H9 (cell line): ENCODE measurements at regions not wholly inside any gene's neighbourhood (a gene's known extent, or its start where the extent isn't known, plus 50 kb on each side); places are given as distances from the start of the nearest gene placed in this dataset.

ENCODE experiments used
- DNase-seq: peaks from one replicate; pipeline ENCODE4 v3.0.0-alpha.2; 2017
- H2AFZ ChIP-seq: one replicate; pipeline ENCODE4 v1.6.1; 2013; ENCODE audit warnings: mild to moderate bottlenecking, low read length, control low read depth, moderate library complexity
- H2AK5ac ChIP-seq: 2 replicates; pipeline ENCODE4 v1.6.1; 2013; ENCODE audit warnings: low read length, control low read depth, mixed read lengths; ENCODE audit not compliant: insufficient read length
- H2BK120ac ChIP-seq: one replicate; pipeline ENCODE4 v1.6.1; 2013; ENCODE audit warnings: low read depth, mild to moderate bottlenecking, low read length, control low read depth, inconsistent platforms; ENCODE audit not compliant: poor library complexity, severe bottlenecking
- H2BK12ac ChIP-seq: 2 replicates; pipeline ENCODE4 v1.6.1; 2013; ENCODE audit warnings: low read length, control low read depth, mixed read lengths, low read depth; ENCODE audit not compliant: insufficient read length
- H2BK15ac ChIP-seq: 2 replicates; pipeline ENCODE4 v1.6.1; 2013; ENCODE audit warnings: low read depth, low read length, control low read depth
- H2BK20ac ChIP-seq: one replicate; pipeline ENCODE4 v1.6.1; 2013; ENCODE audit warnings: low read depth, mild to moderate bottlenecking, low read length, control low read depth, inconsistent platforms; ENCODE audit not compliant: poor library complexity, severe bottlenecking
- H2BK5ac ChIP-seq: 2 replicates; pipeline ENCODE4 v1.6.1; 2013; ENCODE audit warnings: low read length, control low read depth, mixed read lengths; ENCODE audit not compliant: insufficient read length
- H3K14ac ChIP-seq: 2 replicates; pipeline ENCODE4 v1.6.1; 2013; ENCODE audit warnings: low read length, control low read depth; ENCODE audit not compliant: insufficient read depth
- H3K18ac ChIP-seq: 2 replicates; pipeline ENCODE4 v1.6.1; 2013; ENCODE audit warnings: low read depth, mild to moderate bottlenecking, mixed read lengths, low read length, control low read depth; ENCODE audit not compliant: insufficient read length
- H3K23ac ChIP-seq: 2 replicates; pipeline ENCODE4 v1.6.1; 2013; ENCODE audit warnings: low read length, control low read depth, mixed read lengths, low read depth; ENCODE audit not compliant: insufficient read length
- H3K23me2 ChIP-seq: 2 replicates; pipeline ENCODE4 v1.6.1; 2013; ENCODE audit warnings: low read depth, mild to moderate bottlenecking, mixed read lengths, low read length, control low read depth; ENCODE audit not compliant: insufficient read length, poor library complexity, severe bottlenecking
- H3K27ac ChIP-seq: 2 replicates; pipeline ENCODE4 v1.5.1; 2013; ENCODE audit warnings: low read length, control low read depth, mixed read lengths, low read depth; ENCODE audit not compliant: insufficient read length
- H3K27me3 ChIP-seq: 2 replicates; pipeline ENCODE4 v1.6.1; 2013; ENCODE audit warnings: low read length, control low read depth, inconsistent platforms; ENCODE audit not compliant: insufficient read depth
- H3K4ac ChIP-seq: 2 replicates; pipeline ENCODE4 v1.6.1; 2013; ENCODE audit warnings: low read depth, mild to moderate bottlenecking, control low read depth, inconsistent platforms, low read length, moderate library complexity
- H3K4me1 ChIP-seq: 2 replicates; pipeline ENCODE4 v1.6.1; 2013; ENCODE audit warnings: low read length, control low read depth, inconsistent platforms; ENCODE audit not compliant: insufficient read depth
- H3K4me2 ChIP-seq: 2 replicates; pipeline ENCODE4 v1.6.1; 2013; ENCODE audit warnings: low read length, control low read depth, mixed read lengths; ENCODE audit not compliant: insufficient read length, insufficient read depth
- H3K56ac ChIP-seq: 2 replicates; pipeline ENCODE4 v1.6.1; 2013; ENCODE audit warnings: low read depth, mild to moderate bottlenecking, mixed read lengths, low read length, control low read depth; ENCODE audit not compliant: insufficient read length
- H3K79me1 ChIP-seq: 2 replicates; pipeline ENCODE4 v1.6.1; 2013; ENCODE audit warnings: low read depth, mild to moderate bottlenecking, moderate library complexity, low read length, control low read depth, inconsistent platforms; ENCODE audit not compliant: insufficient read depth, poor library complexity, severe bottlenecking
- H3K79me2 ChIP-seq: 2 replicates; pipeline ENCODE4 v1.6.1; 2013; ENCODE audit warnings: low read length, control low read depth, inconsistent platforms; ENCODE audit not compliant: insufficient read depth
- H3K9ac ChIP-seq: 2 replicates; pipeline ENCODE4 v1.6.1; 2013; ENCODE audit warnings: low read length, control low read depth, mixed read lengths; ENCODE audit not compliant: insufficient read length; ENCODE audit errors: extremely low read depth
- H3K9me3 ChIP-seq: one replicate; pipeline ENCODE4 v1.6.1; 2013; ENCODE audit warnings: low read depth, low read length, inconsistent platforms; ENCODE audit not compliant: control insufficient read depth
- H3T11ph ChIP-seq: one replicate; pipeline ENCODE4 v1.6.1; 2013; ENCODE audit warnings: mild to moderate bottlenecking, low read length, control low read depth, inconsistent platforms
- H4K20me1 ChIP-seq: one replicate; pipeline ENCODE4 v1.6.1; 2013; ENCODE audit not compliant: control insufficient read depth, insufficient read length, insufficient read depth
- H4K5ac ChIP-seq: 2 replicates; pipeline ENCODE4 v1.6.1; 2013; ENCODE audit warnings: low read depth, mild to moderate bottlenecking, mixed read lengths, low read length, control low read depth; ENCODE audit not compliant: insufficient read length
- H4K8ac ChIP-seq: replicated peaks from 2 replicates; pipeline ENCODE4 v1.6.1; 2013; ENCODE audit warnings: low read length, control low read depth, mixed read lengths, low read depth; ENCODE audit not compliant: insufficient read length
- H4K91ac ChIP-seq: 2 replicates; pipeline ENCODE4 v1.6.1; 2013; ENCODE audit warnings: low read depth, mild to moderate bottlenecking, moderate library complexity, mixed read lengths, low read length, control low read depth; ENCODE audit not compliant: insufficient read length
- H3K27ac Mint-ChIP-seq, 3 experiments: 2 replicates in 2 of 3; 3 replicates in 1 of 3; pipeline ENCODE4 v1.8.0; 2020 to 2021; ENCODE audit warnings: mixed read lengths in 3 of 3, mild to moderate bottlenecking in 1 of 3, moderate library complexity in 1 of 3
- H3K27me3 Mint-ChIP-seq: 2 replicates; pipeline ENCODE4 v1.8.0; 2021; ENCODE audit warnings: low read depth, mild to moderate bottlenecking, moderate library complexity, mixed read lengths
- H3K36me3 Mint-ChIP-seq, 3 experiments: 2 replicates in 2 of 3; 3 replicates in 1 of 3; pipeline ENCODE4 v1.8.0; 2020 to 2021; ENCODE audit warnings: low read depth in 3 of 3, mixed read lengths in 3 of 3; ENCODE audit not compliant: insufficient read depth in 1 of 3
- H3K4me1 Mint-ChIP-seq, 2 experiments: 2 replicates each; pipeline ENCODE4 v1.8.0; 2020; ENCODE audit warnings: mixed read lengths in 2 of 2
- H3K4me3 Mint-ChIP-seq, 2 experiments: 2 replicates in 1 of 2; 3 replicates in 1 of 2; pipeline ENCODE4 v1.8.0; 2020 to 2021; ENCODE audit warnings: mild to moderate bottlenecking in 2 of 2, mixed read lengths in 2 of 2, moderate library complexity in 1 of 2
- H3K9me3 Mint-ChIP-seq, 2 experiments: 2 replicates in 1 of 2; 3 replicates in 1 of 2; pipeline ENCODE4 v1.8.0; 2020; ENCODE audit warnings: mild to moderate bottlenecking in 2 of 2, mixed read lengths in 2 of 2, moderate library complexity in 1 of 2
- WGBS: extraction: QIAGEN DNeasy Blood & Tissue Kit; methylation state at CpG from one replicate; pipeline ENCODE4 v1.1.7; 2013; ENCODE audit warnings: missing lambda C conversion rate, low lambda C conversion rate, mixed read lengths; ENCODE audit not compliant: insufficient read length; ENCODE audit errors: extremely low coverage; 5-methylcytosine and 5-hydroxymethylcytosine counted together
- TF ChIP-seq, protein P1 (sequence below): fragments of 200-600 bp; sonication (generic); conservative IDR thresholded peaks from 3 replicates; pipeline ENCODE4 v1.8.0; 2021; ENCODE audit warnings: antibody characterized with exemption, mild to moderate bottlenecking

DNA sequence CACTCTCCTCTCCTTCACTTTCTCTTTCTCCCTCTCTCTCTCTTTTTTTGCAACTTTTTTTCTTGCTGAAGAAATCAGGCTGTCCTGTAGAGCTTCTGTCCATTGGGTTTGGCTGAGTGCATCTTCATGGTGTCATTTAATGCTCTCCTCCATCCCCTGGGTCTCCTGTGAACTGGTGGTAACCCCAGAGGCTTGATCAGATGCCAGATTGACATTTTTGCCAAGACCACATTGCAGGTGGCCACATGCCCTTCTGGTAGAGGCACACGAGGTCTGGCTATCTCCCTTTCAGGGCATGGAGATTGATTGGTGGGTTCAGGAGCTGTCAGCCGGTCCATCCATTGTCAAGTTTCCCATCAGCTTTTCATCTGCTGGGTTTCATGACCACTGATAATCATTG lies 188.3 kb upstream of the MYL2 start:
- H3K9me3 Mint-ChIP-seq, result no peaks in the 10 kb centered on the region; a peak in 1 of 5 replicates
- Histone ChIP-seq H3K27ac (no peak overlapping the region), H3K14ac (no peak overlapping the region), H2BK20ac (no peak overlapping the region), H3K9me3 (no peaks in the 10 kb centered on the region), H3K79me1 (no peaks in the 10 kb centered on the region), H2AK5ac (no peak overlapping the region), H3K27me3 (no peaks in the 10 kb centered on the region), H3K56ac (no peak overlapping the region), H2BK5ac (no peak overlapping the region), H4K20me1 (no peaks in the 10 kb centered on the region), H2BK12ac (no peak overlapping the region), H3K23me2 (no peaks in the 10 kb centered on the region), H2AFZ (no peak overlapping the region), H3T11ph (no peak overlapping the region), H2BK120ac (no peak overlapping the region), H4K5ac (no peak overlapping the region), H3K18ac (no peak overlapping the region), H3K9ac (no peak overlapping the region), H4K8ac (no peak overlapping the region), H3K79me2 (no peaks in the 10 kb centered on the region), H3K4ac (no peak overlapping the region), H2BK15ac (no peak overlapping the region), H3K23ac (no peak overlapping the region), H3K4me2 (no peak overlapping the region), H3K4me1 (no peaks in the 10 kb centered on the region), H4K91ac (no peak overlapping the region)
- H3K27ac Mint-ChIP-seq, result no peak overlapping the region
- DNase-seq, result no peak
- no peak overlapping the region for H3K4me3 Mint-ChIP-seq
- H3K36me3 Mint-ChIP-seq, result peaks cover 0 to 6% (median 3%) of the 10 kb centered on the region in 3 experiments; a peak in 1 of 7 replicates
- no peaks in the 10 kb centered on the region; the same call in 1 of the 2 replicates for H3K27me3 Mint-ChIP-seq
- TF ChIP-seq, protein P1, sequence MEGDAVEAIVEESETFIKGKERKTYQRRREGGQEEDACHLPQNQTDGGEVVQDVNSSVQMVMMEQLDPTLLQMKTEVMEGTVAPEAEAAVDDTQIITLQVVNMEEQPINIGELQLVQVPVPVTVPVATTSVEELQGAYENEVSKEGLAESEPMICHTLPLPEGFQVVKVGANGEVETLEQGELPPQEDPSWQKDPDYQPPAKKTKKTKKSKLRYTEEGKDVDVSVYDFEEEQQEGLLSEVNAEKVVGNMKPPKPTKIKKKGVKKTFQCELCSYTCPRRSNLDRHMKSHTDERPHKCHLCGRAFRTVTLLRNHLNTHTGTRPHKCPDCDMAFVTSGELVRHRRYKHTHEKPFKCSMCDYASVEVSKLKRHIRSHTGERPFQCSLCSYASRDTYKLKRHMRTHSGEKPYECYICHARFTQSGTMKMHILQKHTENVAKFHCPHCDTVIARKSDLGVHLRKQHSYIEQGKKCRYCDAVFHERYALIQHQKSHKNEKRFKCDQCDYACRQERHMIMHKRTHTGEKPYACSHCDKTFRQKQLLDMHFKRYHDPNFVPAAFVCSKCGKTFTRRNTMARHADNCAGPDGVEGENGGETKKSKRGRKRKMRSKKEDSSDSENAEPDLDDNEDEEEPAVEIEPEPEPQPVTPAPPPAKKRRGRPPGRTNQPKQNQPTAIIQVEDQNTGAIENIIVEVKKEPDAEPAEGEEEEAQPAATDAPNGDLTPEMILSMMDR, result no peak
- WGBS, result no CpG with 5 or more reads among the region's 2 CpGs
- H3K4me1 Mint-ChIP-seq, result peaks cover 11 to 19% of the 10 kb centered on the region in 2 experiments
